NCI-H748 (cell line): ENCODE measurements at regions not wholly inside any gene's neighbourhood (a gene's known extent, or its start where the extent isn't known, plus 50 kb on each side); places are given as distances from the start of the nearest gene placed in this dataset.

ENCODE experiments used
- DNase-seq: peaks from one replicate; lab custom pipeline; 2025; ENCODE audit not compliant: unreplicated experiment; lab: John Stamatoyannopoulos, UW

DNA sequence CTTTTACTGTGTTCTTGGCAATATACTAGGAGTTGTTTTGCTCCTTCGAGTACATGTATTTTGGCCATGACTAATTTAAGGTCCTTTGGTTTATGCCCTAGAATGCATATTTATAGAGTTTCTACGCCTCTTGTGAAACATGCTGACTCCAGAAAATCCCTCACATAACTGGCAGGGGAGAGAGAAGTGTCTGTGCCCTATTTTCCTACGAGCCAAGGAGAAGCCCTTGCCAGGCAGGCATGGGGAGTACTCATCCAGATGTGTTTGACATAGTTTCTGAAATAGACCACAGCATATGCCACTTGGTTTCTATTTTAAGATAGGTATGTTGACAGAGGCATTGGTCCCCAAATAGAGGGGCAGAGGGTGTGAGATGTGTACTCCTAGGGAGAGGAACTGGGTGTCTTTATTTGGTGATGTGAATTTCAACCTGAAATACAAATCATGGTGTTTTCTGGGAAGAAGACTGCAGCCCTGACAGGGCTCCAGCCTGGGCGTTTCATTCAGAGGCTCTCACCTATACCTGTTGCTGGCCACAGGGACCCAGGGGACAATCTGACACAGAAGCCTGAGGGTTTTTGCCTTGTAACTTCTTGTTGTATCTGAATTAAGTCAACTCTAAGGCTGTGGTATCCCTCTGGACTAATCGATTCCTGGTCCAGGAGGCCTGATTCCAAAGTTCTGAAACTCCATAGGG is 267.8 kb upstream of the C2CD4B start:
- no peak for DNase-seq

DNA sequence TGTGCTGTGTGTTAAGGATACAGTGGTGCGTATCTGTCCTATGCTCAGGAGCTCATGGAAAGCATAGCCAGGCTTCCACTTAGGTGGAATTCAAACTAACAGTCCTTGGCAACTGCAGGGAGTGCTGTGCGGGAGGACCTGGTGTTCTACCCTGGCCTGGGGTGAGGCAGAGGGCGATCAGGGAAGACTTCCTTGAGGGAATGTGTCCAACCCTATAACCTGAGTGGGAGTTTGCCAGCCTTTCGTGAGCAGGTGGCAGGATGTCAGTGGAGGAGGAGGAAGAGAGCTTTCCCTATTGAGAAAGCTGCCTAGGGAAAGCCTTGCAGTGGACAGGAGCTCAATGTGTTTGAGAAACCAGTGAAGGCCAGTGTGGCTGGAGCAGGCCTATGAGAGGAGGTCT is 271.1 kb upstream of the C2CD4B start:
- no peak for DNase-seq

DNA sequence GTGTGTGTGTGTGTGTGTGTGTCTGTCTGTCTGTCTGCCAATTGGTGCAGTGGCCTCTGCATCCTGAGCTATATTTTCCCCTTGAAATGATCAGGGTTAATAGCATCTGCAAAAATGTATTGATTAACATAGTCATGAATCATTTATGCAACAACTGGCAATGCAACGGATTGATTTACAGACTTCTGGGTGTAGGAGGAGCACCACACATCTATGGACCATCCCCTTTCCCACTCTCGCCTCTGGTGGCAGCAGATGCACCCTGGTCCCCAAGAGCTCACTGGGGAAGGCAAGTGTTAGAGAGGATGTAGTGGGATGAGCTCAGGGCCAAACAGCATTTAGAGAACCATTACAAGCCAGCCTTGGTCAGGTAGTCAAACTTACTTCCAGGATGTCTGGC is 272.7 kb upstream of the C2CD4B start:
- DNase-seq, result no peak

DNA sequence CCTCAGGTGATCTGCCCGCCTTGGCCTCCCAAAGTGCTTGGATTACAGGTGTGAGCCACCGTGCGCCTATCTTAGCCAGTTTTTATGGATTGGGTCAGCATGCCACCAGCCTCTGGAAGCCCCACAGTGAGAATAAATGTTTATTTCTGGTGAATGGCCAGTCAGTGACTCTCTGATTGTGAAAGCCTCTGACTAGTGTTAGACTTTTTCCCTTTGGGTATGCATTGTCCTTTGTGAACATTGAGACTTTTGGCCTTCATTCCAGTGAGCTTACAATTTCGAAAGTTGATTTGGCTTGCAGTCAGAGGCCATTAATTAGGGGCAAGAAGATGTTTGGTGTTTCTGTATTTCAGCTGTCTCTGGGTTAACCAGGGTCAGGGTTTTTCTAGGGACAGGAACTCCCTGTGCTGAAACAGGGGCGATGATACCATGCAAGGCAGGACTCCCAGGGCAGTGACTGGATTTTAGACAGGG is 274.5 kb upstream of the C2CD4B start:
- DNase-seq, result no peak

DNA sequence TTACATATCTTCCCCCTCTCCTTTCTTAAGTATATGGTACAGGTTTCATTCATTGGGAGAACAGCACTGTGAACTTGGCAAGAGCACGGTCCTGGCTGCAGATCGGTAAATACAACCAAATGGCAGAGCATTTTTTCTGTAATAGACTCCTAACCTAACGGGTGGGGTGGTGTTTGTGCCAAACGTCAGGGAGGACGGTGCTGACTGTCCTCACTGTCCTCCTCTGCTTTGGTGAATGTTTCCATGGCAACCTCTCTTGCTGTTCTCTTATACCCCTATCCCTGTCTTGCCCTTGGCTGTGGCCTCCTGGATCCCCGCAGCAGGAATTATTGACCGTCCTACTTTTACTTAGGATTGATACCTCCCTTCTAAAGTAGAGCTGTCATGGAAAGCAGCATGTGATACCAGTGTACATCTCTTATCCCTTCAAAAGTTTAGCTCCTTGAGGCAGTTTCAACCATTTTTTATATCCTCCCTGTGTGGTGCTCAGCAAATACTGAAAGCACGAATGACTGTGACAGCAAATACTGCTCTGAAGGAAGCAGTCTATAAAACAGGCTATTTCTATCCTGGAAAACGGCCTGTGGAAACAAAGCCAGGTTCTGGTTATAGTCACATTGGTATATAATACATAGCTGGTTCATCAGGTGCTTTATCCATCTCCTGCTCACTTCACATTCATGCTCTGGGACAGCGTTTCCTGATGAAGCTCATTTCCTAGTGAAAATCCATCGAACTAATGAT is 275.4 kb upstream of the C2CD4B start:
- no peak for DNase-seq

DNA sequence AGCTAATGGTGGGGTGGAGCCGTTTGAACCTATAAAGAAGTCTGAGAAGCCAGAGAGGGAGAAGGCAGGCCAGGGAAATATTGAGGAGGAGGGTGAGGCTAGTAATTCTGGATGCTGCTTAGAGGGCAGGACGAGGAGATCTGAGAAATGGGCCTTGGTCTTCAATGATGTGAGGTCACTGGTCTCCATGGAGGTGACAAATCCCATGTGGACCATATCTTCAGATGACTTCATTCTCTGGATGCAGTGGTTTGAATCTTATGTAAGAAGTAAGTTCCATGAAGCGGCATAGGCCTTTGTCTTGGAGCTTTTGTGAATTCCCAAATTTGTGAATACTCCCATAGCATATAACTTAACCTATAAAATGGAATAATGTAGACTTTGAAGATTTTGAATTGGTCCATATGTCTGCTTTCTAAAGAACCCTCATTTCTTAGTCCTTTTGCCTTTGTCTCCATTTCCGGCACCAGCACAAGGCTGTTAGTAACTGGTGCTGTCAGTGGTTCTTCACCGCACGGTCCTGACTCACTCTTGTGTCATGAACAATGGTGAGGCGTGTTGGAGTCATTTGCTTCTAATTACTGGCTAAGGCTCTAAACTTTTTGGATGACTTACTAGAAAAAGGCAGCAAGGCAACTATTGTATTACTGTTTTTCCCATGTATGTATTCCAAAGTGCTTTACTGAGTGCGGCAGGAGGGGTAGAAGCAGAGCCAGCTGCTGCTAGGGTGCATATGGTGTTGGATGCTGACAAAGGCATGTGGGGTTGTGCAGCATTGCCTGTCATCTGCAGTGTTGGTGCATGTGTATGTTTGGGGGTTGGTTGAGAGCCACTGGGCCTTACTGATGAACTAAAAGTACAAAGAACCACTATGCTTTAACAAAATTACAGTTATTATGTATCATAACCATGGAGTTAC is 279.3 kb upstream of the C2CD4B start:
- DNase-seq, result no peak

DNA sequence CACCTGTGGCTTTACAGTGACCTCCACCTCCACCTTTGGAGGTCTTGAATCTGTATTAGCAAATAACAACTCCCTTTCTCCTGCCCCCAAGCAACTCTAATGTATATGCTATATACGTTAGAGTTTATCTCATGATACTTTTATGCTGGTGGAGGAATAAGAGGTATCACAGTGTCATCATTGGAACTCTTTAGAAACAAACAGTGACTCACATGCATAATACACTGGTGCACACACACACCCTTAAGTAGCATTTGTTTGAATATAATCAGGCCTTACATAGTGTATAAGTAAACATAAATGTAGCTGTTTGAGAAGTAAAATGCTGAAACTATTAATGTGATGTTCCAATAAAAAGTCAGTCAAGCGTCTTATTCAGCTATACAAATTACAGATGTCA is 280.2 kb upstream of the C2CD4B start:
- DNase-seq, result no peak

DNA sequence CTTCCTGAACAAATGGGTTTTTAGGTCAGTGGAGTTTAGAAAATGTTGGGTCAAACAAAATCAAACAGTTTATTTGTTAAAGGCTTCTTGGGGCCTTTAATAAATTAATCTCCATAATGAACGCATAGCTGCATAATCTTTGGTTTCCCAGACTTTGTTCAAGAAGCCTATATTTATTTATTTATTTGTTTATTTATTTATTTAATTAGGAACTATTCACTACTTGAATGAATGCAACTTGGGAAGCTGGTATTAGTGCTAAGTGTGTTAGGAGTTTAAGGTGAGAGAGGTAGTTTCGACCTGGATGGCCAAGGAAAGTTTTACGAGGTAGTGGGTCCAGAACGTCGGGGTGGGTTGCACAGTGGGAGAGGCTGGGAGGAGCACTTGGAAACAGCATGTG is 281.9 kb upstream of the C2CD4B start:
- no peak for DNase-seq

DNA sequence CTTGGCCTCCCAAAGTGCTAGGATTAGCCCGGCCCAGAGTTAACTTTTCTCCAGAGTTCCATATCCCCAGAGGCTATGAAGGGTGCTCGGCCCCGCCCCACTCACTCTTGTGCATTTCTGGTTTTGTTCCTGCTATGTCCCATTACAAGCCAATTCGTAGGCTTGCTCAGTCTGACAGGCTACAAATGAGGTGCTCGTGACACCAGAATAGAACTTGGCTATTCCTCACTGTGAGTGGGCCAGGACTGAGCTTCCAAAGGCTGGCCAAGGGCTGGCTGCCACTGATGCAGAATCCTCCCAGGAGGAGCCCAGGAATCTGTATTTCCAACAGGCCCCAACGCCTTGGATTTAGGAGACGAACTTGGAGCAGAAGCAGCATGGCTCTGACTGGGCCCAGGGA is 282.7 kb upstream of the C2CD4B start:
- DNase-seq, result no peak

DNA sequence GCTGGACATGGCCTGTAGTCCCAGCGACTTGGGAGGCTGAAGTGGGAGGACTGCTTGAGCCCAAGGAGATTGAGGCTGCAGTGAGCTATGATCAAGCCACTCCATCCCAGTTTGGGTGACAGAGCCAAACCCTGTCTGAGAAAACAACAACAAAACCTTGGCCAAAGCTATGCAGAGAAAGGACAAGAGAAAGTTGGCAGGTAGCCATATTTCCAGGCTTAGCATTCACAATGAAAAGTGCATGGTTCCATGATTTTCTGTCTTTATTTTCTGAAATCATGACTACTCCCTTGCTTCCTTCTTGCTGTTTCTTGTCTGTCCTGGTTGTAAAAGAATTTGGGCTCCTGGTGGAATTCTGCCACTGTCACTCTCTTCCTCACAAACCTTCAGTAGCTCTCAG is 284.6 kb upstream of the C2CD4B start:
- no peak for DNase-seq

DNA sequence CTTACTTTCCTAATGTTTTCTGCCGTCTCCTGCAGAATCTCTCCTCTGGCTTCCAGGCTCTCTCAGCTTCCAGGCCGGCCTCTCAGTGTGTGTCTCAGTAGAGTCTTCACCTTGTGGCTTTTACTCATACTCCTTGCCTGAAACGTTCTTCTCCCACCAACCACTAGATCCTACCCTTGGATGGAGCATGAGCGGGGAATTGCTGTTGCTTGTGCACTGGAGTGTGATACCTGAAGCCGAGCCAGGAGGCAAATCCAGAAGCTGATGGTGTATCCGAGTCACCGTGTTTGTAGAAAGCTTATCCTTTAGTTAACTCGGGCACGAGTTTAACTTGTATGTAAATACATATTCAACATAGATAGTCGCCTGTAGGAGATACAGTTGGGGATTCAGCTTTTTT is 285.0 kb upstream of the C2CD4B start:
- DNase-seq, result no peak

DNA sequence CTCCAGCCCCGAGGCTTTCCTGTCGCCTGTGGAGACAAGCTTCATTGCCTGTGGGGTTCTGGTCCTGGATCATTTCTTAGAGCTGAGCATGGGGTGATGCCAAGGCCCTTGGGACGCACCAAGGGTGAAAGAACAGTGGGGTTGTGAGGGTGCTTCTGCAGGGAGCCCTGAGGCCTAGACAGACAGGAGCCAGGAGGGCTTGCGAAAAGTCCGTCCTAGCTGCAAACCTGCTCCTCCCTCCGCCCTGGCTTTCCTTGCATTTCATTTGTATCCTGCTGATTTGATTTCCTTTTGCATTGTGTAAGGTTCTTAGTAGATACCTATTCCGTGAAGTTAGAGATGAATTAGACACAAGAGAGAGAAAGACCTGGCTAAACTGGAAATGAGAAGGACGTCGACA is 286.9 kb upstream of the C2CD4B start:
- no peak for DNase-seq

DNA sequence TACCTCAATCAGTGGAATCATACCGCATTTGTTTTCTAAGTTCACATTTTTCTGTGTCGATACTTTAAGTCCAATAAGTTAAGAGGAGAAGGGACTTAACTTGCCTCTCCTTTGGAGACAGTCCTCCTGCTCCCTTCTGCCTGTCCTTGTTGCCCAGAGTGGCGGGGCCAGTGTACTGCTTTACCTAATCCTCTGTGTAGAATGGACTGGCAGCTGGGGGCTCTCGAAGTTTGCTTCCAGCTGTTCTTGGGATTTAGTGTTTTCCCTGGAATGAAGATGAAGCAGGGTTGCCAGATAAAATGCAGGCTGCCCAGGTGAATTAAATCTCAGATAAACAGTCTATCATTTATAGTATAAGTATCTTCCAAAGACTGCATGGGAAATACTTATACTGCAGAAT is 287.6 kb upstream of the C2CD4B start:
- no peak for DNase-seq

DNA sequence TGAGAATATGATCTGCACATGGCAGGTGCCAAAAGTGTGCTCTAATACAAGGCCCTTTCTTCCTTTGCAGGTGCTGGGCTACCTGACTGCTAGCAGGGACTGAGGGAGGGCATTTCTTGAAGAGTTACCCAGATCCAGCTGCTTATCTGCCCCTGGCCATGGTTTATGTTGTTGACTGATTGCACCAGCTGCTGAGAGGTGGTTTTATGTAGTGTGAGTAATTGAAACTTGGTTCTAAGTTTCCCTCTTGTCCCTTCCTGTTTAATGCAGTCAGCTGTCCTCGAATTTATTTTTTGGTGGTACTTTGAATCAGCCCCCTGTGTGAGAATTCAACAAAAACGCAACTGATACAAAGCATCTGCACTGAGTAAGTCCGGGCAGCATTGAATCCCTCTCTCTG is 288.3 kb upstream of the C2CD4B start:
- DNase-seq, result no peak

DNA sequence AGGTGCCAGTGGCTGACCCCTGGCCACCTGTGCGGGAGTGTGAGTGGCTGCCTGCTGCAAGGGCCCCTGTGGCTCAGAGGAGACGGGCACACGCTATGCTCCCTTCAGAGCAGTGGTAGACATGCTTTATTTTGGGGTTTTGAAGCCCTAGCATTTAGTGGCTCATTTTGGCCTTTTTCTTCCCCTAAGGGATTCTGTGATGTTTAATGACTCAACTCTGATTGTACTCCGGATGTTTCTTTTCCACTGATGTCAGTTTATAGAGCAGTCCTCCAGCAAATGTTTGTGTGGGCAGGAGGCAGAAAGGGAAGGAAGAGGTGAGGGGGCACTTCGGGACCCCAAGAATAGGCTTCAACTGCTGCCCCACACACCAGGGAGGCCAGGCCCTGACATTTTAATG is 288.9 kb upstream of the C2CD4B start:
- DNase-seq, result no peak

DNA sequence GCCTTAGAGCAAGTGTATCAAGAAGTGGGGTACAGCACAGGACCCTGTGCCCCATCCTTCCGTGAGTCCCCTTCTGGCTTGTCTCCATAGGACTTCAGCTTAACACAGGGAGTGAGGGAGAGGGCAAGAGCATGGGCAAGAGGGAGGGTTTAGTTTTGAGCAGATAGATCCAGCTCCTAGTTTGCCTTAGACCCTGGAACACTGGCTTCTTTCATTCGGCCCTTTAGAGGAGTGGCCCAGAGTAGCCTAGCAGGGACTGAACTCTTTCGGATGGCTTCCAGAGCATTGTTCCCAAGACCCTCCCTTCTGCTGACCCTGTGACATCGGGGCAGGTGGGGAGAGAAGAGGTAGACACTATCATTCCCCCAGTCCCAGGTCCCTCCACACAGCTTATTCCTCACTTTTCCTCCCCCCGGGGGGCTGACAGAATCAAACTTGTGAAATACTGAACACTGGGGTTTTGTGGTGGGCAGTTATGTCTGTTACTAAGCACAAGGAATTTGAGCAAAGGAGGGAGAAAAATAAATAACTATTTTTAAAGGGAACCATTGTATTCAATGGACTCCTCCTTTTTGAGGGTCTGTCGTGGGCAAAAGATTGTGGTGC is 289.6 kb upstream of the C2CD4B start:
- DNase-seq, result no peak

DNA sequence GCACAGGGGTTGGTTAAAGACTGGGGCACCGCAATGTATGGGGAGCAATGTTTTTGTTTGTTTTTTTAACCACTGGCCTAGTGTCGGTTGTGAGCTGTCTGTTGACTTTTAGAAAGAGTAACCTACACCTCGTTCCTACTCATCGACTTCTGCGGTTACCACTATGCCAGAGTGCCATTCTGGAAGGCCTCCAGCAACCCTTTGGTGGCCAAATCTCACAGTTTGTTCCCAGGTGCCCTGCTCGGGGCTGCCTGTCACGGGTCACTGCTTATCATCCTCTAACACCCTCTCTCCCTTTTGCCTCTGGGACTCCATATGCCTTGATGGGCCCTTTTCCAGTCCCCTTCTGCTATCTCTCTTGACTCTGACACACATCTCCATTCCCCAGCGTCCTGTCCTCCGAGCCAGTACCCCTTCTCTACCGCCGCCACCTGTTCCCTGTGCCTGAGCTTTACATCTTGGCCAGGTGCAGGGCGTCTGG is 290.4 kb upstream of the C2CD4B start:
- no peak for DNase-seq

DNA sequence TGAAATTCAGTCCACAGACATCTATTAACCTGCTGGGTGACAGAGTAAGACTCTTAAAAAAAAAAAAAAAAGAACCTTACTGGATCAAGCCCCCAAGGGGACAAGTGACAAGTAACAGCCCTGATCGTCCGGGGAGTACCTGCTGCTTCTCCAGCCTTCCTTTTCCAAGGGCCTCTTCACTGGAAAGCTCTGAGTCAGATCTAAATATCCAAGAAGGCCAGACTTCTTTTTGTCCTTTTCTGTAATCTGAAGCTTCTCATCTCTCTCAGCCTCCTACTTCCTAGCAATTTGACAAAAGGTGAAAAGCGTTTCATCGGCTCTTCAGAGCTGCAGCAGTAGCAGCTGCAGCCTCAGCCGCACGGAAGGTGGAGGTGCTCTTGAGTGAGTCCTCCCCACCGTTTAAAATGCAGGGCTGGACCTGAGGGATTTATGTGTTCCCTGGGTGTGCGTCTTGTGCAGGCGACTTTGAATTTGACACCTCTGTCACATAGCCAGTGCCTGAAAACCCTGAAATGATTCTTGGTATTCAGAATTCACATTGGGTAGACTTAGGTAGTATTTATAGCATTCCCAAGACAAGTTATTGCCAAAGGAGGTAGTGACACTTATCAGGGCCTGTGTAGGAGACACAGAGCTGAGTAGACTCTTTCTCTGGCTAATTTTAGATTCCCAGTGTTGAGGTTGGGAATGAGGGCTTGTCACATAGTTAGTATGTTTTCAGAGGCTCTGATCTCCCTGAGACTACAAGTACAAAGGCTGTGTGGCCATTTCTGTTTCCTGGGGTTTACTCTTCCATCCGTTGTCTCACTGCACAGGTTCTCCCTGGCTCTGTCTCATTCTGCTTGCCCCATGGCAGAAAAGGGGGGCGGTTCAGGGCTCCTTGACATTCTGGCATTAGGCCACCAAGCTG is 291.2 kb upstream of the C2CD4B start:
- DNase-seq, result no peak

DNA sequence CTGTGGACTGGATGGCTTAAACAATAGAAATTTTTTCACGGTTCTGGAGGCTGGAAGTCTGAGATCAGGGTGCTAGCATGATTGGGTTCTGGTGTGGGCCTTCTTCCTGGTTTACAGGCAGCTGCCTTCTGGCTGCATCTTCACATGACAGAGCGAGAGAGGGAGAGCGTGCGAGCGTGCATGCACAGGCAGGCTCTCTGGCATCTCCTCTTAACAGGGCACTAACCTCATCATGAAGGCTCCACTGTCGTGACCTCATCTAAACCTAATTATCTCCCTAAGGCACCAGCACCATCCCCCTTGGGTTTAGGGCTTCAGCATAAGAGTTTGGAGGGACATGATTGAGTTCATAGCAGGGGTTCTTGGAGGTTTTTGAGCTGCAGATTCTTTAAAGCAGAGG is 292.0 kb upstream of the C2CD4B start:
- DNase-seq, result no peak

DNA sequence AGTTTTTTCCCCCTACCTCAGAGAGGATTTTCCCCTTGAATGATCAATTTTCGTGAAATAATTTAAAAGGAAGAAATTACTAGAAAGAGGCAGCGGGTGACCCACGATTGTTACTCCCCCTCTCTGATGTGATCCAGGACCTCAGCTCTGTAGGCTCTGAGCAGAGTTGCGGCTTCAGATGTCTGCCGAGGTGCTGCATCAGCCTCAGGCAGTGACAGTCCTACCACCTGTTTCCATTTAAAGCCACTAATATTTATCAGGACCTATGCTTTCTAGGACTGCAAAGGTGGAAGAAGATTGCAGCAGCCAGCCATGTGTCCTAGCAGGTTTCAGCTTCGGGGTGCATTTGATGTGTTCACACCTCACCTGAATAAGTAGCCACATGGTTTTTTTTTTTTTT is 294.8 kb upstream of the C2CD4B start:
- DNase-seq, result no peak
